ENCODE measurements at regions not wholly inside any gene's neighbourhood (a gene's known extent, or its start where the extent isn't known, plus 50 kb on each side); places are given as distances from the start of the nearest gene placed in this dataset.
"Not testable (repeated sequence)": the region's sequence is repeated elsewhere in the genome, so short reads cannot be mapped to it uniquely, and the experiment has no call there.

DNA sequence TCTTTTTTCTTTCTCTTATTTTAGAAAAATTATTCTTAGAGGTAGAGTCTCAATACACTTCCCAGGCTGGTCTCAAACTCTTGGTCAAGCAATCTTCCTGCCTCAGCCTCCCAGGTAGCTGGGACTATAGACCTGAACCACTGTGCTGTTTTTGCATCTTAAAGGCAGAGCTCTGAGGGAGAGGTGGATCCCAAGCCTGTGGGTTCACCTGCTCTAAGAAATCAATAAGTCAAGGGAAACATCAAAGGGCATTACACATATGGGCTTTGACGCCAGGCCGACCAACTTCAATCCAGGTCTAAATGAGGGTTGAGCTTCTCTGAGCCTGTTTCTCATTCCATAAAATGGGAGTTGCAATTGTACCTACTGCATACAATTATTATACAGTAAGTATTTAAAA is 223.9 kb downstream of the LY86 start:
- no peak for DNase-seq (ENCODE audit: low spot score)

DNA sequence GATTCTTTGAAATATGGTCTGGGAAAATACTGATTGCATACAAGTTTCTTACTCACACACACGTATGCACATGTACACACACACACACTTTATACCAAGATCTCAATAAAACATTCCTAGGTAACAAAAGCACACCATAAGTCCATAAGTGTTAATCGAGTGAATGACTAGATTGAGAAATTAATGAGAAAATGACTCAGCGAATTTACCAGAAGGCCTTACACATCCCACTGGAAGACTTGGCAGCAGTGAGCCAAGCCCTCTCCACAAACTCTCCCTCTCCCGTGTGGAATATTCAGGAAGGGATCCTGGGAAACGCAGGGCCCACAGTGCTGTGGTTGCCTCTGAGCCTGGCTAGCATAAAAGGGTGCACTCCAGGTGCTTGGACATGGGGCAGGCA is 227.2 kb downstream of the LY86 start:
- no peak for DNase-seq (ENCODE audit: low spot score)

DNA sequence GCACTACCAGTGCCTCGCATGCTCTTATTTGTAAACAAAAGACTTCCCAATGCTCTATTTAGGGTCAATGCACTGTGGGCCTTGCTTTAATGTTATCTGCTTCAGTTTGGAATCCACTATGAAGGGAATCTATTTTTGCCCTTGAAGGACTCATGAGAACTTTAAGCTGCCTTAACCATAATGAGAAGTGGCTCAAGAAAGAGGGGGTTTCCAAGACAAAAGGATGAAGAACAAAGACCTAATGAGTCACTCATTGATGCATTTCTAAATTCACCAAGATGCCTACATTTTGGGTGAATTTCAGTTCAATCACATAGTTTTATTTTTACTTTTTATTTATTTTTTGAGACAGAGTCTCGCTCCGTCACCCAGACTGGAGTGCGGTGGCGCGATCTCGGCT is 228.2 kb downstream of the LY86 start:
- no peak for DNase-seq (ENCODE audit: low spot score)

DNA sequence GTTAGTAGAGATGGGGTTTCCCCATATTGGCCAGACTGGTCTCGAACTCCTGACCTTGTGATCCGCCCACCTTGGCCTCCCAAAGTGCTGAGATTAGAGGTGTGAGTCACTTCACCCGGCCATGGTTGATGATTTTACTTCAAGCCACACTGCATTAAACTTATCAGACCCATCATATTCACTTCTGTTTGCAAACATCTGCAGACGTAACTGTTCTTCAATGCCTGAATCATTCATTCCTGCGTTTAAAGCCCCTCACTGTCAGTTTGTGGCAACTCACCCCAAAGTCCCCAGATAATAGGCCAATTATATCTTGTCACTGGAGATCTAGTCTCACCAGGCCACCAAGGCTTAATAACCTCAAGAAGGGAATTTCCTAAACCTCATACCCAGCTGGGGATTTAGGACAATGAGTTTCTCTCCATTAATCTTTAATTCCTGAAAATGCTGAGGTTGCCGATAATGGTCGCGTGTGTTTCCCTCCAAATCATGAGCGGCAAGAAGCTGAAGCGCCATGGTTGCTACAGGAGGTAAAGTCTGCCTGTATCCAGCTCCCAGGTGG is 229.6 kb downstream of the LY86 start:
- DNase-seq (ENCODE audit: low spot score): no peak

DNA sequence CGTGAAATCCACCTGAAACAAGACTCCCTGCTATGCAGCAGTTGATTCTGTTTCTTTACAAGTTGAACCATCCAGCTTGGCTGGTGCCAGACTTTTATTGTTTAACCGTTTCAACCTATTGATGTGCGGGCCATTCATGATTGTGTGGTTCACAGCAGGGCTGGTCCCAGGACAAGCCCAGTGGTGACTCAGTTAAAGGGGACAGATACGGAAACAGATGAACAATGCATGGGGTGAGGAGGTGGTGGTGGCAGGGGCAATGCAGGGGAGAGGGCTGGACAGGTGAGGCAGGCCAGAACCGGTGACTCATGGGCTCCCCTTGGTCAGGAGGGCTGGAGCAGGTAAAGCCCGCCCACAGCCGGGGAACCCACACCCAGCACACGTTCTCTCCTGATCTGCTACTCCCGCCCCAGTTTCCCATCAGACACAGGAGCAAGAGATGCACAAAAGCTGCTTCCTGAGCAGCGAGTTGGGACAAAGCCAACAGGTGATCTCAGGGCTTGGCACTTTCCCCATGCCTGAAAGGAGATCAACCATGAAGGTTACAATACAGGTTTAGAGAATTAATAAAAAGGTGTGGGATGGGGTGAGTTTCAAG is 232.2 kb downstream of the LY86 start:
- DNase-seq (ENCODE audit: low spot score): no peak

DNA sequence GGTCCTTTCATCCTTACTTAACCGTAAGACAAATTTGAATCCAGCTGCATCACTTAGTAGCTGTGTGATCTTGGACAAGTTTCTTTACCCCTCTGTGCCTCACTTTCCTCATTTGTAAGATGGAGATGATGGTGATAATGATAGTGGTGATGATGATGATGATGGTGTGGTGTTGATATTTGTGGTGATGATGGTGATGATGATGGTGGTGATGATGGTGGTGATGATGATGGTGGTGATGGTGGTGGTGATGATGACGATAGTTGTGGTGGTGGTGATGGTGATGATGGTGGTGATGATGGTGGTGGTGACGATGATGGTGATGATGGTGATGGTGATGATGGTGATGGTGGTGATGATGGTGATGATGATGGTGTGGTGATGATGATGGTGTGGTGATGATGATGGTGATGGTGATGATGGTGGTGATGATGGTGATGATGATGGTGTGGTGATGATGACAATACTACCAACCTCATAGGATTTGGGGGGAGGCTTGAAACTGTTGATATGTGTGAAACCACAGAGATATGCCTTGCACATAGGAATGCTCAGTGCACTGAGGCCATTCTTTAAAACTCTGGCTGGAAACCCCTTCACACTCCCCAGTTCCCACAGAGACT is 233.2 kb downstream of the LY86 start:
- DNase-seq (ENCODE audit: low spot score): no peak

DNA sequence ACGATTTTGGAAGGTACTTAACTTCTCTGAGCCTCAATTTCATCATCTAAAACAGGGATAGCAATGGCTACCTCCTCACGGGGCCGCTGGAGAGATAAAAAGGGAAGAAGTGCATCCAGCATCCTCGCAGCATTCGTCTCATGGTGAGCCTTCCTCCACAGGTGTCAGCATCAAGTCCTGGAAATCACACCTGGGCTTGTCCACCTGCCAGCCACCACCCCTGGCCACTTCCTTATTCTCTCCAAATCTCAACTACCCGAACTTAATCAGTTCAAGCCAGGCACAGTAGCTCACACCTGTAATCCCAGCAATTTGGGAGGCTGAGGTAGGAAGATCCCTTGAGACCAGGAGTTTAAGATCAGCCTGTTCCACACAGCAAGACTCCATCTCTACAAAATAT is 234.5 kb downstream of the LY86 start:
- no peak for DNase-seq (ENCODE audit: low spot score)

DNA sequence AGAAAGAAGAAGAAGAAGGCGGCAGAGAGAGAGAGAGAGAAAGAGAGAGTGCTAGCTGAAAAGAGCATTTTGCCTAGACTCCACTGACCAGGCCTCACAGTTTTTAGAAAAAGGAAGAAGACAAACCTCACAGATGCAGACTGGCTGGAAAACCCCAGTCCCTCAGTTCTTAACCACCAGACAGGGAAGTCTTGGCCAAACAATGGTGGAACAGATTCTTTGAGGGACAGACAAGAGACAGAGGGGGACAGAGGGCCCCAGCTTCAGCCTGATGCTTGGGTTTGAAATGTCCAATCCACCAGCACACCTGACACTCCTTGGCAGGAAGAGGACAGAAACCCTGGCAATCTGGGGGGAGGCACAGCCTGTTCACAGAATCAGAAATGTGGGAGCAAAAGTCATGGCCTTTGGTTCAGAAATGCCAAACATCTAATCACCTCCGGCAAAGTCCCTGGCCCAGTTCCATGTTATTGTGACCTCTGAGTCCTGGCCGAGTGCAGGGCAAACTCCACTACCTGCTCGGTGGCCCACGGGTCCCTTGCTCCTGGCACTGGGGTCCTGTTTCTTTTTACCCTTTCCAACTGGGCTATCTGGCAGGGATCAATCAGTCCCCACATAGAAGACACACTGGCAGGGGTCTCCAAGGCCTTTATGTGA is 235.2 kb downstream of the LY86 start:
- DNase-seq (ENCODE audit: low spot score): no peak

DNA sequence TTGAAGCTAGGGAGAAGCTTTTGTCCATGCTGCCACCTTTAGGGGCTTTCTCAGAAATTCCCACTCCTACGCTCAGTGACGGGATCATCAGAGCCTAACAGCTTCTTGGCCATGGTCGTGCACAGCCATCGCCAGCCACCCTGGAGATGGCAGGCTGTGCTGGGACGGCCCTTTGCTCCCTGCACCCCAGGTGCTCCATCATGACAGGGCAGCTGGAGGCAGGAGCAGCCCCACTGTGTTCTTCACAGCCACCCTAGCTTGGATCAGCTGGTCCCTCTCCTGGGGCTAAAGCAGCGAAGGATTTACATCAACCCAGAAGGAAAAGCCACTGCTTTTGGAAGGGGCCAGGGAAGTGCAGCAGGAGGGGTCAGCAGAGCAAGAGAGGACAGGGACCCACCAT is 235.9 kb downstream of the LY86 start:
- DNase-seq (ENCODE audit: low spot score): no peak

DNA sequence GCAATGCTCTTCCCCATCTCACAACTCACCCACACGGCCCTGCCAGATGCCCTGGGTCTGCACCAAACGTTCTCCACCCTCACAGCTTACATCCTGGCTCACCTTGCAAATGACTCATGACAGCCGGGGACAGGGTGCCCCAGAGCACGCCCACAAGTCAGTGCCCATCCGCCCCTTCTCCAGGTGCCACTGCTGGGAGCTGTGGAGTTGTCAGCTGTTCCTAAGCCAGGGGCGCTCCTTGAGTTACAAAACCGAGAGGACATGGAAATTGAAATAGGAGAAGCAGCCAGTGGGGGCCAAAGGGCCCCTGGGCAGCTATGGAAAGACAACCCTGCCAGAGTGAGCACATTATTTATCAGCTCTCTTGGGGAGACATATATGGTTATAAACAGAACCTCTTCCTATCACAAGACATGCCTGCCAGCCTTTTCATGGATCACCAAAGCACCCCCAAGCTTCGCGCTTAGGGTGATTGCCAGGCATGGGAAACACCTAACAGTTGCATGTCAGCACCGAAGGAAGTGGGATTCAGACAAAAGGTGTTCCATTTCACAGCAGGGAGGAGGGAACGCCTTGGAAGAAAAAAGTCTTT is 236.8 kb downstream of the LY86 start:
- DNase-seq (ENCODE audit: low spot score): no peak

DNA sequence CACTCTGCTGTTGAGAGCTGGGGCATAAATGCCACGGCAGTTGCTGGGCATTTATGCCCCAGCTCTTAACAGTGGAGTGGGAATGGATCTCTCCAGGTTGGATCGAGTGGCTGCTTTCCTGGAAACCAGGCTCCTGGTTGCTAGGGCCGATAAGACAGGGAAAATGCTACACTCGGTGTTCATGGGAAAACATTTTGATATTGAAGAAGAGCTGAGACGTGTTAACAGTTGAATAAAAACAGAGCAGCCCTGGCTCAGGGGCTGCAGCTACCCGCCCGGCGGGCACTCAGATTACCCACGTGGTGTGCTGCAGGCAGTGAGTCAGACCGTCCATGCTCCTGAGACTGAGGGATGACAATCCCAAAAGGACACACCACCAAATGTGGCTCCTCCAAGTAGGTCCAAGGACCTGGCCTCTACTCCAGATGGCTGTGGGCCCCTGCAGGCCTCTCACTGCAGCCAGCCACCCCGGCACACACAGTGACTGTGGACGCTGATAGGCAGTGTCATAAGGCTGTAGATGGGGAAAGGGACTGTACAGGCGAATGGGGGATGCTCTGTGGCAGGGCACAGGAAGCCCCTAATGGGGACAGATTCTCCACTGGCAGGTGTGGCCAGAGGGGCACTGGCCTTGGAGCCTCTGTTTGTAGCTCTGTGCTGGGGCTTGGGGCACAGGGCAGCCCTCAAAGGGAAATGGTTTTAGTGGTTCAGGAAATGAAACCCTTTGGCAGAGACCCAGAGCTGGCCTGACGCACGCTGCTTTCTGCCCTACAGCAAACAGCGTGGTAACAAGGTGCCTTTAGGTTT is 237.8 kb downstream of the LY86 start:
- DNase-seq (ENCODE audit: low spot score): no peak

DNA sequence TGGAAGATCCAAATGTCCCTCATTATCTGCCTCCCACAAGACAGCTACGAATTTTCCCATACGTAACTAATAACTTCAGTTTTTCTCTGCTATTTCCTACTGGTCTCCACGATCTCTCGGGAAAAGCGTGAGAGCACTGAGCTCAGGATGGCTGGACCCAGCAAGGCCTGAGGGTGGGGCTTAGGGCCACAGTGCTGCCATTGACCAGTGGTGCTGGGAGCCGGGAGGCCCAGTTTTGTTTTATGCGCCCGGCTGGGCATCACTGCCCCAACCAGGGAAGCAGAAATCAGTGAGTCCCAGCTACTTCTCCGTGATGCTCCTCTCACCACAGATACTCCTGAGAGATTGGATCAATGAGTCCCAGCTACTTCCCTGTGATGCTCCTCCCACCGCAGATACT is 238.4 kb downstream of the LY86 start:
- DNase-seq (ENCODE audit: low spot score): no peak

DNA sequence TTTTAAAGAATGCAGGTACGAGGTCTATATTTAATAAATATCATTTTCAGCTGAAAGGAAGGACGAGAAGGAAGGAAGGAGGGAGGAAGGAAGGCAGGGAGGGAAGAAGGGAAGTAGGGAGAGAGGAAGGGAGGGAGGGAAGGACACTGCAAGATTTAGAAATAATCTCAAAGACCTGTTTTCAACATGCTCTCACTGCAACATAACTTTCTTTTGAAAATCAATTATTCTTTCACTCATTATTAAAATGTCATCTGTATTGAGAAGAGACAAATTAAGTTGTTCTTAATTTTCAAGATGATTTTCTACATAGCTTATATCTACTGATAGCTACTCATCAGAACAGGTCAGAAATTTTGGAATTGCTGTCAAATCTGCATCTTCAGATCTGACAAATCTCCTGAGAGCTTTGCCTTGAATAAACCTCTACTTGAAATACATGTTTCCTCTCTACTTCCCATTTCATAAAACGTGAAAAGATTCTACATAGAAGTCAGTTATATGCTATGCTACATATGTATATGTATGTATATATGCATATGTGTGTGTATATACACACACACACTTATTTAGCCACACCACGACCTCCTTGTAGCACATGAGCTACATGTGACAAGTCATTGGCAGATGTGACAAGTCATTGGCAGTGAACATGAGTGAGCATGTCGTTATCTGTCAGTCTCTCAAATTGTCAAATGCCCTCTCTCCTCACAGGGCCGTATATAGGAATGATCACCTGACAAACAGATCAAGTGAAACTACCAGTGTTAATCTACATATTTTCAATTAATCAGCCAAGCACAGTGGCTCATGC is 241.6 kb downstream of the LY86 start:
- DNase-seq (ENCODE audit: low spot score): no peak

DNA sequence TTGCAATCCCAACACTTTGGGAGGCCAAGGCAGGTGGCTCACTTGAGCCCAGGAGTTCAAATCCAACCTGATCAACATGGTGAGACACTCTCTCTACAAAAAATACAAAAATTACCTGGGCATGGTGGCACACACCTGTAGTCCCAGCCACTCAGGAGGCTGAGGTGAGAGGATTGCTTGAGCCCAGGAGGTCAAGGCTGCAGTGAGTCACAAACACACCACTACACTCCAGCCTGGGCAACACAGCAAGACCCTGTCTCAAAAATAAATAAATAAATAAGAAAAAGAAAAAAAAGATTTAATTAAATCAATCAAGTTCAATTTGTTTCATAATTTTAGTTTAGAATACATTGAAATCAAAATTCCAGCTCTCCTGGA is 242.2 kb downstream of the LY86 start:
- DNase-seq (ENCODE audit: low spot score): not testable (repeated sequence)

DNA sequence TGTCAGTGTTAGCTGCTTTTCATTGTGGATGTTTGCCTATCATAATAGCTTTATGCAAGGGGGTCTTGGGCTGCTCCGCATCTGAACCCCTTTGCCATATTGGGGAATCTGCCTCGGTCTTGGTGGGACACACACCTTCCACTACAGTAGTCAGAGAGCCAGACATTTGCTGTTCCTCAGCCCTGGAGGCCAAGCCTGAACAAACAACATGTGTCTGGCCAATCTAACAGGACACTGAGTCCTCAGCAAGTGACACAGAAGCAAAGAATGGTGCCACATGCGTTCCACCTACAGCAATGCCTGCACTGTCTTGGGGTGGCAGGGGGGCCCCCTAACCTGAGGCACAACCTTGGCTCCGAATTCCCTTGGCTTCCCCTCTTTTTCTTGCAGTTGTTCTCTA is 243.9 kb downstream of the LY86 start:
- DNase-seq (ENCODE audit: low spot score): no peak

DNA sequence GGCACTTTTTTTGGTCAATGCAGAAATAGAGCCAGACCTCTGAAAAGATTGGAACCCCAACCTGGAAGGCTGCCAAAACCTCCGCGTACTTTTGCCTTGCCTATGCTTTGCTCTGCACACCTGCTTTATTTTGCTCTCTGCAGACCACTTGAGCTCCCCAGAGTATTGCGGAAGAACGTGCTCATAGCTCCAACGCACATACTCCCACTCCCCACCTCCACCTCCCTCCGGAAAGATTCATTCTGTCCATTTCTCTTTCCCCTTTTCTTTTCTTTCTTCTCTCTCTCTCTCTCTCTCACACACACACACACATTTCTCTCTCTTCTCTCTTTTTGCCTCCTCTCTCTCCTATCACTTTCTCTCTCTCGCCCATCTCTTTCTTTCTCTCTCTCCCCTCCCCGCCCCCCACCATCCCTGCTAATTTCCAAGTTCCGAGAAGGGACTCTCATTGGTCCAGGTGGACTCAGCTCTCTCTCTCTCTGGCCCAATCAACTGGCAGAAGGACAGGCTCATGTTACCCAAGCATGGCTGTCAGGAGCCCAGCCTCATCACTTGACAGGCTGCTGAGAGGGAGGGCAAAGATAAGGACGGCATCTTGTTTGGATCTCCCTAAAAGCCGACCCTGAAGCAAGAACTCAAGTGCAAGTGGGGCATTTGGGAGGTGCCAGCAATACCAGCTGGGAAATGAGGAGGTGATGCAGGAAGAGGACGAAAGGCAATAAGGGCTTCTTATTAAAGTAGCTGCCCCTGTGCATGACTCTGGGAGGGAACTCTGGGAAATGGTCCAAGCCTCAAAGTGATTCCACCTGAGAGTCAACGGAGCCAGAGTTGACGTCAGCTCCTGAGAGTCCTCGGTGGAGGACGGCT is 246.1 kb downstream of the LY86 start:
- DNase-seq (ENCODE audit: low spot score): no peak

DNA sequence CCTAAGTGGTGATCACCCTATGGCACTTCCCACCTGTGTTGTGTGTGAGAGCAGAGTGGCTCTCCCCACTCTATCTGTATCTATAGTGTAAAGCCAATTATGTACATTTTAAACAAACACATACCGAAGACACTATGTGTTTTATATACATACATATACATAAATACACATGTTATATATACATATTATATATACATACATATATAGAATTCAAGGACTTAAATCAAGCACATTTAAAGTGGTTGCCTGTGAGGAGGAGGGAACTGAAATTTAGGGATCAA is 246.6 kb downstream of the LY86 start:
- no peak for DNase-seq (ENCODE audit: low spot score)

DNA sequence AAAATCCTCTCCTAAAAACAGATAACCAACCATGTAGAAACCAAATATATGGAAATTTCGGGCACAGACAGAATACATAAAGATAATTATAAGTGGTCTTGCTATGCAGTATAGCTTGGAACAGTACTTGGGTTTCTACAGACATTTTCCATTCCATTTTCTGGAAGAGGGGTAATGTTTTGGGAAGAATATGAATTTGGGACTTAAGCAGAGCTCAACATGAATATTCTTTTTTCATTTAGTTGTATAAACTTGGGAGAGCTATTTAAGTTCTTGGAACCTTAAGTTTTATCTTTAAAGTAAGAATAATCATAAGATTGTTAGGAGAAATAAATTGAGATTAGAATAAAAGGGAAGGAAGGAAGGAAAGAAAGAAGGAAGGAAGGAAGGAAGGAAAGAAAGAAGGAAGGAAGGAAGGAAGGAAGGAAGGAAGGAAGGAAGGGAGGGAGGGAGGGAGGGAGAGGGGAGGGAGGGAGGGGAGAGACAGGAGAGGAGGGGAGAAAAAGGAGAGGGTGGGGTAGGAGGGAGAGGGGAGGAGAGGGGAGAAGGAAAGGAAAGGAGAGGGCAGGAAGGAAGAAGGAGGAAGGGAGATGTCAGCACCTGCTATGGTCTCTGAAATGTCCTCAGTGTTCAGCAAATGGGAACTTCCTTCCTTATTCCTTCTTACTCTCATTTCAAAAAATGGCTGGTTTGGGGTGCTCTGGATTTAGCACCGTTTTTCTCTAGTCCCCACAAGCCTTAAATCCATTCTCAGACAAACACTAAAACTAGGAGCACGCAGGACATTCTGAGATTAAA is 248.3 kb downstream of the LY86 start:
- no peak for DNase-seq (ENCODE audit: low spot score)

DNA sequence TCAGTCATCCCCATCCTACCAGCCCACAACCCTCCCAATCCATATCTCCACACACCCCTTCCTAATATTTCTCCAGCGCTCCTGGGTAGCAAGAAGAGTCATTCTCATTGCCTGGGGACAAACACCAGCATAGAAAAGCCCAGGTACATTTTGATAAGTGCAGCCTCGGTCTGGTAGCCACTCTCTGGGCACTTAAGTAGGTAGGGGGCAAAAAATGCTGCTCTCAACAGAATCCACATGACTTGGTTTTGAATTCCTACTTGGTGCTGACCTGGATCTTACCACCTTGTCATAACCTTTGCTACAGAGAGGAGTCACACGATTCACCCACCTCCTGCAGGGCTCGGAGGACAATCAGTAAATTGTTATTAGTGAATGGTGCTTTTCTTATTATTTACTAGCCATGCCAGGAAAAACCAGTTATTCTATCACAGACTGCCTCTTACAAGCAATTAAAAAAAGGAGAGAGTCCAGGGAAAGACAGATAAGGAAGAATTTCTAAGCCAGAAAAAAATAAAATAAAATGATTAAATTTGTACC is 249.1 kb downstream of the LY86 start:
- DNase-seq (ENCODE audit: low spot score): no peak

DNA sequence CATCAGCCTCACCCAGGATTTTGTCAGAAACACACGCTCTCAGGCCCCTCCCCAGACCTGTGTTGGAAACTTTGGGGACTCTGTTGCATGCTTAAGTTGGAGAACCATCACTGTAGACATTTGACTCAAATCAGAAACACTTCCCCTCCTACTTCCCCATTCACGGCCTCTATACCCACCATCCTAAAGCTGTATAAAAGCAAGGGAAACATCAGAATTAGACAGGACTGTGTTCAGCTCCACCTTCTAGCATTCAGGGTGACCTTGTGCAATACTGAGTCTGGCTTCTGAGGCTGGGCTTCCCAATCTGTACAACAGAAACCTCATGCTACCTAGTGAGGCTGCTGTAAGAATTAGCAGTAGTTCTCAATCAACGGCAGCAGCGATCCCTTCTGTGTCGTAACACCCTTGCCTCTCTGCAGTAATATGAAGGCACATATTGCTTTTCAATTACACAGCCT is 252.3 kb downstream of the LY86 start:
- no peak for DNase-seq (ENCODE audit: low spot score)
